H1 (cell line): ENCODE measurements at regions not wholly inside any gene's neighbourhood (a gene's known extent, or its start where the extent isn't known, plus 50 kb on each side); places are given as distances from the start of the nearest gene placed in this dataset.

Source experiments
- BACH1 ChIP-seq: IDR thresholded peaks from 2 replicates; pipeline ENCODE4 v1.6.1; 2012; ENCODE audit warnings: low read length, improper control_type of control experiment
- CHD7 ChIP-seq: fragments of 300-600 bp; sonication (generic); IDR thresholded peaks from 2 replicates; pipeline ENCODE4 v1.7.1; 2012; ENCODE audit warnings: low read length, moderate library complexity, mild to moderate bottlenecking, inconsistent platforms; ENCODE audit not compliant: insufficient replicate concordance
- EZH2 ChIP-seq: fragments of 200-600 bp; sonication (generic); IDR thresholded peaks from 2 replicates; pipeline ENCODE4 v1.7.1; 2012; ENCODE audit warnings: low read depth, mild to moderate bottlenecking, moderate library complexity, low read length, inconsistent platforms; ENCODE audit not compliant: severe bottlenecking
- POLR2AphosphoS5 ChIP-seq: IDR thresholded peaks from 2 replicates; pipeline ENCODE4 v1.6.1; 2011; ENCODE audit warnings: low read depth, low read length
- POU5F1 ChIP-seq: IDR thresholded peaks from 2 replicates; pipeline ENCODE4 v1.6.1; 2011; ENCODE audit warnings: low read depth, mild to moderate bottlenecking, low read length, moderate library complexity
- RXRA ChIP-seq: IDR thresholded peaks from 2 replicates; pipeline ENCODE4 v1.6.1; 2011; ENCODE audit warnings: low read depth, mild to moderate bottlenecking, low read length, moderate library complexity; ENCODE audit not compliant: insufficient read depth

DNA sequence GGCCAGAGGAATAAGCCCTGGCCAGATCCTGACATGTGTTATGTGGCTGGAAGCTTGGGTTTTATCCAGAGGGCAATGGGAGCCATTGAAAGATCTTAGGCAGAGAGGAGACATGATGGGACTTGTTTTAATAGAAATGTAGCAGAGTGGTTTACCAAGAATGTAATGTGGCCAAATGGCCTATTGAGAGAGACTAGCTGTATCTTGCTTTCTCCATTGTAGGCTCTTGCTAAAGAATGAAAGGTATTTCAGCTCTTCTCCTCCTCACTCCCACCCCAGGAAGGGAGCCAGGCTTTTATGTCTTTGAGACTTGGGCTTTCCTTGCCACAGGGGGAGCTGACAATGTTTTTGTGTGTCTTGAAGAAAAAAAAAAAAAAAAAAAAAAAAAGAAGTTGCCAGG, 82.3 kb downstream of the TRIM29 start (continued):
- TF ChIP-seq CHD7 = no peak
- TF ChIP-seq EZH2 = no peak
- TF ChIP-seq RXRA = no peak
- no peak for TF ChIP-seq BACH1
- TF ChIP-seq POLR2AphosphoS5 = no peak
- no peak for TF ChIP-seq POU5F1
